ENCODE measurements at regions not wholly inside any gene's neighbourhood (a gene's known extent, or its start where the extent isn't known, plus 50 kb on each side); places are given as distances from the start of the nearest gene placed in this dataset.

DNA sequence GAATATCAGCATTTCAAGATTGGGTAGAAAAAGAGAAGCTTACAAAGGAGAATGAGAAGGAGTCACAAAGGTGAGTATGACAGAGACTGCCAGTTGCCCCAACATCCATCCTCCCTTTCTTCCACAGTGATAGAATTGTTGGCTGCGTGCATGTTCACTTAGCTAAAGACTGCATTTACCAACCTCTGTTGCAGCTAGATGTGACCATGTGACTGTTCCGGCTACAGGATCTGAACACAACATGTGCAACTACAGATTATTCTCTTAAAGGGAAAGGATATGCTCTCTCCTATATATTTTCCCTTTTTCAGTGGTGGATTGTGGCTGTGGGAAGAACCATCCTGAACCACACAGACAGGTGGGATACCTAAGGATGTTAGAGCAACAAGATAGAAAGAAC is 60.5 kb upstream of the ZNRF2 start:
- TF ChIP-seq, protein P1, sequence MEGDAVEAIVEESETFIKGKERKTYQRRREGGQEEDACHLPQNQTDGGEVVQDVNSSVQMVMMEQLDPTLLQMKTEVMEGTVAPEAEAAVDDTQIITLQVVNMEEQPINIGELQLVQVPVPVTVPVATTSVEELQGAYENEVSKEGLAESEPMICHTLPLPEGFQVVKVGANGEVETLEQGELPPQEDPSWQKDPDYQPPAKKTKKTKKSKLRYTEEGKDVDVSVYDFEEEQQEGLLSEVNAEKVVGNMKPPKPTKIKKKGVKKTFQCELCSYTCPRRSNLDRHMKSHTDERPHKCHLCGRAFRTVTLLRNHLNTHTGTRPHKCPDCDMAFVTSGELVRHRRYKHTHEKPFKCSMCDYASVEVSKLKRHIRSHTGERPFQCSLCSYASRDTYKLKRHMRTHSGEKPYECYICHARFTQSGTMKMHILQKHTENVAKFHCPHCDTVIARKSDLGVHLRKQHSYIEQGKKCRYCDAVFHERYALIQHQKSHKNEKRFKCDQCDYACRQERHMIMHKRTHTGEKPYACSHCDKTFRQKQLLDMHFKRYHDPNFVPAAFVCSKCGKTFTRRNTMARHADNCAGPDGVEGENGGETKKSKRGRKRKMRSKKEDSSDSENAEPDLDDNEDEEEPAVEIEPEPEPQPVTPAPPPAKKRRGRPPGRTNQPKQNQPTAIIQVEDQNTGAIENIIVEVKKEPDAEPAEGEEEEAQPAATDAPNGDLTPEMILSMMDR (conservative IDR thresholded peaks at IDR 0.05; ENCODE audit: low read depth in 2 of 2) = no peak
- no peak for TF ChIP-seq POLR2AphosphoS5 (IDR thresholded peaks at IDR 0.05; ENCODE audit: low read depth)

Data from GM23338 (cell line).